Stimulated activated effector memory CD8-positive, alpha-beta T cell treated with anti-CD3 and anti-CD28 coated beads, Interleukin-12 subunit alpha, Interleukin-12 subunit beta, amount 100 ng/mL, for 72 hours (primary cell): ENCODE measurements at regions not wholly inside any gene's neighbourhood (a gene's known extent, or its start where the extent isn't known, plus 50 kb on each side); places are given as distances from the start of the nearest gene placed in this dataset.
A peak's percentile ranks its signal among the peaks of the same experiment; 100 is the strongest.

ENCODE experiments used
- ATAC-seq: fragments of 150-1000 bp; cut with Tn5 transposase; 2 replicates; pipeline ENCODE4 v1.10.0; 2021
- DNase-seq, 2 donors: peaks; one replicate each; pipeline ENCODE4 v3.0.0; 2021 to 2022; ENCODE audit warnings: low spot score in 2 of 2
- H3K27ac Mint-ChIP-seq: one replicate; pipeline ENCODE4 v1.8.0; 2022; ENCODE audit warnings: mild to moderate bottlenecking, mixed read lengths
- H3K36me3 Mint-ChIP-seq: one replicate; pipeline ENCODE4 v1.8.0; 2022; ENCODE audit warnings: mild to moderate bottlenecking, mixed read lengths
- H3K4me1 Mint-ChIP-seq: one replicate; pipeline ENCODE4 v1.8.0; 2022; ENCODE audit warnings: mixed read lengths
- H3K4me3 Mint-ChIP-seq: one replicate; pipeline ENCODE4 v1.8.0; 2022; ENCODE audit warnings: mild to moderate bottlenecking, mixed read lengths
- H3K9me3 Mint-ChIP-seq: one replicate; pipeline ENCODE4 v1.8.0; 2022; ENCODE audit warnings: mixed read lengths

GRCh38 chr12:107567876-107568619, 117.6 kb upstream of the PWP1 start:
- Mint-ChIP-seq H3K9me3 (no peaks in the 10 kb centered on the region), H3K36me3 (no peaks in the 10 kb centered on the region), H3K4me1 (no peaks in the 10 kb centered on the region), H3K4me3 (no peak overlapping the region), H3K27ac (no peak overlapping the region)
- DNase-seq (no peak), ATAC-seq (no peak)

- DNase-seq: no peak
- ATAC-seq: no peak
- Mint-ChIP-seq H3K4me3 (no peak overlapping the region), H3K27ac (no peak overlapping the region), H3K9me3 (no peaks in the 10 kb centered on the region), H3K4me1 (no peaks in the 10 kb centered on the region), H3K36me3 (no peaks in the 10 kb centered on the region)
Measured at GRCh38 chr12:107568718-107569117, 116.9 kb upstream of the PWP1 start.

DNA sequence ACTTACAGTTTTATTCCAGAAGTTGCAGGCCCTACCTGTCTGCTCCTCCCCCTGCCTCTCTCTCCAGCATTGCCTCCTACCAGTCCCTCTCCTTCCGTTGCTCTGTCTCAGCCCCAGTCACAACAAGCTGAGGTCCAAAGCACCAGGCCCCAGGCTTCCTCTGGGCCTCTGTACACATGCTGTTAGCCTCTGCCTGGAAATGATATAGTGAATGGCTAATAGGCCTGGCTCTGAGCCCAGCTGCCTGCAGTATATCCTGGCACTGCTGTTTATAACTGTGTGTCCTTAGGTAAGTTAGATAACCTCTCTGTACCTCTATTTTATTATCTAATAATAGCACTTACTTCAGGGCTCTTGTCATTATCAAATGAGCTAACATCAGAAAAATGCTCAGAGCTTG, 114.9 kb upstream of the PWP1 start:
- Mint-ChIP-seq H3K4me1 (no peaks in the 10 kb centered on the region), H3K27ac (peak overlapping the region; percentile 13), H3K4me3 (no peak overlapping the region), H3K9me3 (no peaks in the 10 kb centered on the region), H3K36me3 (no peaks in the 10 kb centered on the region)
- no peak for ATAC-seq
- DNase-seq: no peak

DNA sequence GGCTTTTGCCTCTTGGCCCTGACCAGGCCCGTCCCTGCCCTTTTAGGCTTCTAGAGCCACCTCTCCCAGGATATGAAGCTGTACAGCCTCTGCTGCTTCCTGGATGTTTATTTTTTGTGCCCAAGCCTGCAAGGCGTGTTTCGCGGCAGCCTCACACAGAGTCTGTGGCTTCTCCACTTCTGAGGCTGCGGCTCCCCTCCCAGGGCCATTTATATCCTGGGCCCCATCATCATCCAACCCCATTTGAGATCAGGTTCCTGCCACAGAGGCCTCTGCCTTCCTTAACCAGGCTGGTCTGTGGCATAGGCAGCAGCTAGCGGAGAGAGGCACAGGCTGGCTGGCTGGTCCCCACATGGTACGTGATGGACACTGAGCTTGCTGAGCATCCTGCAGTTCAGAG, 114.1 kb upstream of the PWP1 start:
- Mint-ChIP-seq H3K9me3 (no peaks in the 10 kb centered on the region), H3K4me3 (no peak overlapping the region), H3K27ac (no peak overlapping the region), H3K4me1 (peaks cover 5% of the 10 kb centered on the region), H3K36me3 (no peaks in the 10 kb centered on the region)
- no peak for DNase-seq
- no peak for ATAC-seq

DNA sequence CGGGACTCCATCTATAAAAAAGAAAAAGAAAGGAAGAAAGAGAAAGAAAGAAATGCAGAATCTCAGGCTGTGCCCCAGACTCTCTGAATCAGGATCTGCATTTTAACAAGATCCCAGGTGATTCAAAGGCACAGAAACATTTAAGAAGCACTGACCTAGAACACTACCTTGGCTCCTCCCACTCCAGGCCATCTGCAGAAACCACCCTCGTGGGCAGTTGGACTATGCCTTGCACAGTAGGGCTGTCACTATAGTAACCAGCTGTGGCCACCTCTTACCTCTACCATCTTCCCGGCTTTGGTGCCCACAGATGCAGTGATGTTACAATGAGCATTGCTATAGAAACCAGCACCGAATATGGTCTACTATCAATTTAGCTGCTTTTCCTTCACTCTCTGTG, 110.9 kb upstream of the PWP1 start:
- no peak overlapping the region for H3K4me3 Mint-ChIP-seq
- H3K9me3 Mint-ChIP-seq: no peaks in the 10 kb centered on the region
- H3K36me3 Mint-ChIP-seq: no peaks in the 10 kb centered on the region
- no peak overlapping the region for H3K27ac Mint-ChIP-seq
- ATAC-seq: no peak
- peaks cover 6% of the 10 kb centered on the region for H3K4me1 Mint-ChIP-seq
- no peak for DNase-seq

DNA sequence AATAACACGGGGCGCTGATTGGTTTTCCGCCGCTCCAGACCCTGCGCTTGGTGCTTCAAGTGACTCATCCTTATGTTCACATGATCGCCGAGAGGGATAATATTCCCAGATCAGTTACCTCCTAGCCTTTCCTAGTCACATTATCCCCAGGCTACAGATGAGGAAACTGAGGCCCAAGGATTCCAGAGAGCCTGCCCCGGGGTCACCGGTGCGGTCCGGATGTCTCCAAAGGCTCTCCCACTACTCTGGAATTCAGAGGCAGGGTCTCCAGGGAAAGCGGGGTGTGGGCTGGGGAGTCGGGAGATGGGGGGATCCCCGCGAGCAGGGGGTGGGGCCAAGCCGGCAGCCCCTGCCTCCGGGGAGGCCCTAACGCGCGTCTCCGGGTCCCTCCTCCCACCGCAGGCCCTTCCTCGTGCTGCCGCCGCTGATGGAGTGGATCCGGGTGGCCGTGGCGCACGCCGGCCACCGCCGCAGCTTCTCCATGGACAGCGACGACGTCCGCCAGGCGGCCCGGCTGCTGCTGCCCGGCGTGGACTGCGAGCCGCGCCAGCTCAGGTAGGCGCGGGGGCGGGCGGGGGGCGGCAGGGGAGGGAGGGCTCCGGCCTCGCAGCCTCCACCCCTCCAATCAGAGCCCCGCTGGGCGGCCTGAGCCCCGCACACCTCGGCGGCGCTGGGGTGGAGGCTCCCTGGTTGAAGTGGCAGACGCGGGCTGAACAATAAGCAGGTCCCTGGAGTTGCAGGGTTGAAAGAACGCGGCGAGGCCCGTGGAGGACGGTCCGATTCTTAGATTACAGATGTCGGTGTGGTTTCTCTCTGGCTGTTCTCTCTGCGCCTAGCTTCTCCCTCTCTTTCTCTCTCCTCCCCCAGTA, 104.6 kb upstream of the PWP1 start:
- ATAC-seq (no peak), DNase-seq (no peak)
- Mint-ChIP-seq H3K4me3 (no peak overlapping the region), H3K36me3 (no peaks in the 10 kb centered on the region), H3K27ac (no peak overlapping the region), H3K4me1 (peaks cover 6% of the 10 kb centered on the region), H3K9me3 (no peaks in the 10 kb centered on the region)

DNA sequence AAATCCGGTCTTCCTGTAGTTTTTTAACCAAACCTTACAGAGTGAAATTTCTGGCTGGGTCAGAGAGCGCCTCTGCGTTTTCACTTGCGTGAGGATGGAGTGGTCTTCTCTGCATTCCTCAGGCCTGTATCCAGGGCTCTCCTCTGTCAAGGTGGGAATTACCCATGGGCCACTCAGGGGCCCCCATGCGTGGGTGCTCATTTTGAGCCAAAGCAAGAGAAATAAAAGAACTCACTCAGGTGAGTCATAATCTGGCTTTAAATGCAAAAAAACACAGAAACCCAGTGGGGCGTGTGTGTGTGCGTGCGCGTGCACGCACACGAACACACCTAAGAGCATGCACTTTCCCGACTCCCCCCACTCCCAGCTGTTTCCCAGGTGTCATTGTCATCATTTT, 104.0 kb upstream of the PWP1 start:
- no peak overlapping the region for H3K4me3 Mint-ChIP-seq
- DNase-seq: no peak
- ATAC-seq: no peak
- peaks cover 1% of the 10 kb centered on the region for H3K9me3 Mint-ChIP-seq
- H3K27ac Mint-ChIP-seq: no peak overlapping the region
- no peaks in the 10 kb centered on the region for H3K4me1 Mint-ChIP-seq
- H3K36me3 Mint-ChIP-seq: no peaks in the 10 kb centered on the region

DNA sequence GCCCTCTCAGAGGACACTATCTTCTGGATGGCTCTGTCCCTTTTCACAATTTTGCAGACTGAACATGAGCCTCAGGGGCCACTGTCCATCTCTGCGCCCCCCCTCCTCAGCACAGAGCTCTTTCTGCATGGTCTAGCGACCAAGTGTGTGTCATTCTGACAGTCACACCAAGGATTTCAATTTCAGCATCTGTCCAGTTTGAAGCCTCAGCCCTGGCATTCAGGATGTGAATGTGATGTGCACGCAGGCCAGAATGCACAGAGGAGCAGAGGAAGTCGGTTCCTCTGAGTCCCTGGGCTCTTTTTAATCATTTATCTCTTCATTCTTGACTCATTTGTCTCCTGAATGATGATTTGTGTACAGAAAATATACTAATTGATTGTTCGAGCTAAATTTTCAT, 102.0 kb upstream of the PWP1 start:
- ATAC-seq (no peak), DNase-seq (no peak)
- H3K27ac Mint-ChIP-seq: no peak overlapping the region
- peaks cover 9% of the 10 kb centered on the region for H3K9me3 Mint-ChIP-seq
- H3K4me1 Mint-ChIP-seq: no peaks in the 10 kb centered on the region
- H3K4me3 Mint-ChIP-seq: no peak overlapping the region
- no peaks in the 10 kb centered on the region for H3K36me3 Mint-ChIP-seq

DNA sequence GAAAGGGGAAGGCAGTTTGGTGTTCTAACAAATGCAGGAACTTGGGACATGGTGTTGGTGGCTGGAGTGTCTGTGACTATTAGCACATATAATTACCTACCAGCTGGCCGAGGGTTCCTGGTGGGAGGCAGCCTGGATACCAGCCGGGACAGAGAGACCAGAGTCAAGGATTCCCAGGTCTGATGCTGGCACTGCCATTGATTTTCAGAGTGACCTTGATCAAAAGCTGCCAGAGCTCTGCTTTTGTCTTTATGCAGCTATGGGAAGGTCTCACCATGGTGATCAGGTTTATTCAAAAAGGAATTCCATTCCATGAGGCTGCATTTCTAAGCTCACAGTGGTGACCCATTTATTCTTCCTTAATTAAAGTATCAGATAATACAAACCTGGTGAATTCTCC, 101.0 kb upstream of the PWP1 start:
- Mint-ChIP-seq H3K36me3 (no peaks in the 10 kb centered on the region), H3K27ac (no peak overlapping the region), H3K4me3 (no peak overlapping the region), H3K4me1 (no peaks in the 10 kb centered on the region), H3K9me3 (peaks cover 9% of the 10 kb centered on the region)
- DNase-seq (no peak), ATAC-seq (no peak)

DNA sequence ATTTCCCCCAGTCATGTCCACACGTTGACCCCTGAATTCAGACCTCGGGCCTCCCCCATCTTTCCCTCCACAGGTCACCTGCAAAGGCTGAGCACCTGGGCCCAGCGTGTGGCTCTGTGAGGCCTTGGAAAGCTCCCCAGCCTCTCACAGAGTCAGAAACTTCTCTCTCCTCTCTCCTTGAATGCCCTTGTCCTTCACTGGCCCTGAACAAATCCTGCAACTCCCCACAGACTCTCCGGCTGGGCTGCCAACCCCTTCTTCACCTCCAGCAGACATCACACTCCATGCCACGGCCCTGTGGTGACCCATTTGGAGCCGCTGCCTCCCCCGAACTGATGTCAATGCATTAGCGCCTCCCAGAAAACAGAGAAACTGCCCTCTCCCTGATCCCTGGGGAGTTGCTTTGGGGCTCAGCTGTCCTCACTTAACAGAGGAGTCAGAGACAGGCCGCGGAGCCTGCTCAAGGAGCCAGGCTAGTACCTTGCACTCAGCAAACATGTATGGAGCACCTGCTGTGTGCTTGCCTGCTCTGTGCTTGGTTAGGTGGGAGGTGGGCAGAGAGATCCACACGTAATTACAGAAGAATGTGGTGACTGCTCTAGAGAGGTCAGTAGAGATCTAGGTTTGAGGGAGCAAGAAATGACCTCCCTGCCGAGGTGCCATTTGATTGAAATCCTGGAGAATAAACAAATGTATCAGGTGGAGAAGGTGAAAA, 99.2 kb upstream of the PWP1 start:
- Mint-ChIP-seq H3K36me3 (no peaks in the 10 kb centered on the region), H3K4me1 (no peaks in the 10 kb centered on the region), H3K27ac (no peak overlapping the region), H3K9me3 (peaks cover 9% of the 10 kb centered on the region), H3K4me3 (no peak overlapping the region)
- DNase-seq: no peak
- ATAC-seq: no peak

DNA sequence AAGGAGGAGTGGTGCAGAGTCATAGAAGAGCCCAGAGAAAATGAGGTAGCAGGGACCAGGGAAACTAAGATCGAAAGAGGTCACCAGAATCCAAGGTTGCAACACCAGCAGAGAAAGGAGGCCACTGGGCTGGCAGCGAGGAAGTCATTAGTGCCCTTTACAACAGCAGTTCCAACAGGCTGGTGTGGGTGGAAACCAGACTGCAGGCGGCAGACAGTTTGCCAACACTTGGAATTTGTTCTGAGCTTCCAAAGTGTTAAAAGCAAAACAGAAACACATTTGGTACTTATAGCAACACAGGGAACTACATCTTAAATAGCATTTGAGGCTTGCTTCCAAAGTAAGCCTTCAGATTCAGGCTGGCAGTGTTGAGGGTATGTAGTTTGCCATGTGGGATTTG, 95.2 kb upstream of the PWP1 start:
- H3K4me3 Mint-ChIP-seq: no peak overlapping the region
- H3K4me1 Mint-ChIP-seq: no peaks in the 10 kb centered on the region
- H3K27ac Mint-ChIP-seq: no peak overlapping the region
- DNase-seq: no peak
- H3K36me3 Mint-ChIP-seq: no peaks in the 10 kb centered on the region
- no peak for ATAC-seq
- H3K9me3 Mint-ChIP-seq: peaks cover 9% of the 10 kb centered on the region

GRCh38 chr12:107590814-107591375, 94.7 kb upstream of the PWP1 start:
- no peaks in the 10 kb centered on the region for H3K36me3 Mint-ChIP-seq
- no peak overlapping the region for H3K27ac Mint-ChIP-seq
- ATAC-seq: no peak
- H3K4me1 Mint-ChIP-seq: no peaks in the 10 kb centered on the region
- H3K4me3 Mint-ChIP-seq: no peak overlapping the region
- peaks cover 9% of the 10 kb centered on the region for H3K9me3 Mint-ChIP-seq
- DNase-seq: no peak

GRCh38 chr12:107593713-107594381, 91.8 kb upstream of the PWP1 start:
- Mint-ChIP-seq H3K36me3 (no peaks in the 10 kb centered on the region), H3K4me1 (no peaks in the 10 kb centered on the region), H3K4me3 (no peak overlapping the region), H3K27ac (no peak overlapping the region), H3K9me3 (no peaks in the 10 kb centered on the region)
- ATAC-seq: no peak
- no peak for DNase-seq

- no peaks in the 10 kb centered on the region for H3K9me3 Mint-ChIP-seq
- DNase-seq (no peak), ATAC-seq (no peak)
- H3K36me3 Mint-ChIP-seq: no peaks in the 10 kb centered on the region
- no peak overlapping the region for H3K27ac Mint-ChIP-seq
- H3K4me3 Mint-ChIP-seq: no peak overlapping the region
- H3K4me1 Mint-ChIP-seq: no peaks in the 10 kb centered on the region
Measured at GRCh38 chr12:107594995-107595394, 90.6 kb upstream of the PWP1 start.
